HCT116 (cell line): ENCODE measurements at regions not wholly inside any gene's neighbourhood (a gene's known extent, or its start where the extent isn't known, plus 50 kb on each side); places are given as distances from the start of the nearest gene placed in this dataset.

Experiments used
- POLR2AphosphoS5 ChIP-seq: IDR thresholded peaks from 2 replicates; pipeline ENCODE4 v1.6.1; 2011; ENCODE audit warnings: mild to moderate bottlenecking, low read depth, low read length, moderate library complexity
- SIN3A ChIP-seq: IDR thresholded peaks from 2 replicates; pipeline ENCODE4 v1.6.1; 2012; ENCODE audit warnings: low read depth

GRCh38 chr4:1535926-1536578 lies 129.8 kb upstream of the NKX1-1 start:
- TF ChIP-seq POLR2AphosphoS5 (no peak), SIN3A (no peak)
